ENCODE measurements at regions not wholly inside any gene's neighbourhood (a gene's known extent, or its start where the extent isn't known, plus 50 kb on each side); places are given as distances from the start of the nearest gene placed in this dataset.

GRCh38 chr12:125287155-125287847 lies 222.1 kb downstream of the AACS start:
- Mint-ChIP-seq H3K27me3 (ENCODE audit: insufficient read depth, low read depth) (peaks cover 4% of the 10 kb centered on the region), H3K9me3 (peaks cover 3% of the 10 kb centered on the region)
- no peak for DNase-seq (ENCODE audit: low spot score)

GRCh38 chr12:125288931-125289928 lies 224.0 kb downstream of the AACS start:
- Histone ChIP-seq H4K20me1 (ENCODE audit: low read depth) (no peaks in the 10 kb centered on the region), H3K4me1 (no peaks in the 10 kb centered on the region), H3K79me2 (ENCODE audit: low read depth) (no peaks in the 10 kb centered on the region), H3K27ac (no peak overlapping the region), H3K9ac (no peak overlapping the region), H3K27me3 (no peaks in the 10 kb centered on the region), H3K36me3 (no peaks in the 10 kb centered on the region), H3K4me3 (no peak overlapping the region), H3K9me3 (ENCODE audit: low read depth) (no peaks in the 10 kb centered on the region), H3F3A (ENCODE audit: low read depth) (no peaks in the 10 kb centered on the region), H2AFZ (replicated peaks) (no peak overlapping the region), H3K4me2 (no peak overlapping the region)
- H3K27ac Mint-ChIP-seq: no peak overlapping the region
- peaks cover 7% of the 10 kb centered on the region for H3K27me3 Mint-ChIP-seq (ENCODE audit: insufficient read depth, low read depth)
- H3K36me3 Mint-ChIP-seq: no peaks in the 10 kb centered on the region
- no peak overlapping the region for H3K4me3 Mint-ChIP-seq
- H3K9me3 Mint-ChIP-seq: peaks cover 3% of the 10 kb centered on the region
- H3K4me1 Mint-ChIP-seq: no peaks in the 10 kb centered on the region
- TF ChIP-seq CTCF (IDR thresholded peaks at IDR 0.05): no peak
- no peak for DNase-seq (ENCODE audit: low spot score)

More at GRCh38 chr12:125287155-125287847, 222.1 kb downstream of the AACS start:
- Histone ChIP-seq H3K79me2 (ENCODE audit: low read depth) (no peaks in the 10 kb centered on the region), H3K27me3 (no peaks in the 10 kb centered on the region), H3K36me3 (no peaks in the 10 kb centered on the region), H3F3A (ENCODE audit: low read depth) (no peaks in the 10 kb centered on the region), H4K20me1 (ENCODE audit: low read depth) (no peaks in the 10 kb centered on the region), H3K9me3 (ENCODE audit: low read depth) (no peaks in the 10 kb centered on the region), H3K4me3 (no peak overlapping the region), H2AFZ (replicated peaks) (no peak overlapping the region), H3K4me2 (no peak overlapping the region), H3K4me1 (no peaks in the 10 kb centered on the region), H3K27ac (no peak overlapping the region), H3K9ac (no peak overlapping the region)
- Mint-ChIP-seq H3K4me1 (peaks cover 4% of the 10 kb centered on the region), H3K36me3 (no peaks in the 10 kb centered on the region), H3K4me3 (no peak overlapping the region), H3K27ac (no peak overlapping the region)
- TF ChIP-seq EZH2phosphoT487 (IDR thresholded peaks at IDR 0.05) (no peak), EZH2 (IDR thresholded peaks at IDR 0.05) (no peak), CTCF (IDR thresholded peaks at IDR 0.05) (no peak)

GRCh38 chr12:125289970-125290369 lies 224.7 kb downstream of the AACS start:
- Histone ChIP-seq H3K9ac (no peak overlapping the region), H3K4me3 (no peak overlapping the region), H3K4me1 (peaks cover 3% of the 10 kb centered on the region), H3K79me2 (ENCODE audit: low read depth) (no peaks in the 10 kb centered on the region), H2AFZ (replicated peaks) (no peak overlapping the region), H3K27me3 (no peaks in the 10 kb centered on the region), H3K9me3 (ENCODE audit: low read depth) (no peaks in the 10 kb centered on the region), H3K36me3 (no peaks in the 10 kb centered on the region), H4K20me1 (ENCODE audit: low read depth) (no peaks in the 10 kb centered on the region), H3K27ac (no peak overlapping the region), H3K4me2 (no peak overlapping the region), H3F3A (ENCODE audit: low read depth) (no peaks in the 10 kb centered on the region)
- no peak overlapping the region for H3K4me3 Mint-ChIP-seq
- H3K27ac Mint-ChIP-seq: no peak overlapping the region
- peaks cover 7% of the 10 kb centered on the region for H3K27me3 Mint-ChIP-seq (ENCODE audit: insufficient read depth, low read depth)
- peaks cover 3% of the 10 kb centered on the region for H3K9me3 Mint-ChIP-seq
- TF ChIP-seq EZH2phosphoT487 (IDR thresholded peaks at IDR 0.05): no peak
- TF ChIP-seq CTCF (IDR thresholded peaks at IDR 0.05): no peak
- TF ChIP-seq EZH2 (IDR thresholded peaks at IDR 0.05): no peak
- no peak for DNase-seq (ENCODE audit: low spot score)
- H3K4me1 Mint-ChIP-seq: no peaks in the 10 kb centered on the region
- H3K36me3 Mint-ChIP-seq: no peaks in the 10 kb centered on the region
